Ecto neural progenitor cell (in vitro differentiated cells): ENCODE measurements at regions not wholly inside any gene's neighbourhood (a gene's known extent, or its start where the extent isn't known, plus 50 kb on each side); places are given as distances from the start of the nearest gene placed in this dataset.
"Not testable (repeated sequence)": the region's sequence is repeated elsewhere in the genome, so short reads cannot be mapped to it uniquely, and the experiment has no call there.

Source experiments
- DNase-seq: peaks from one replicate; pipeline ENCODE4 v3.0.0-alpha.2; 2018; ENCODE audit warnings: low spot score

- DNase-seq = no peak
These were observed 57.4 kb upstream of the PRSS16 start for GRCh38 chr6:27190126-27190525.

GRCh38 chr6:27194453-27194852 lies 53.0 kb upstream of the PRSS16 start:
- not testable (repeated sequence) for DNase-seq

GRCh38 chr6:27195547-27195946 lies 52.0 kb upstream of the PRSS16 start:
- DNase-seq = not testable (repeated sequence)
